Activated CD8-positive, alpha-beta memory T cell treated with anti-CD3 and anti-CD28 coated beads for 36 hours (primary cell): ENCODE measurements at regions not wholly inside any gene's neighbourhood (a gene's known extent, or its start where the extent isn't known, plus 50 kb on each side); places are given as distances from the start of the nearest gene placed in this dataset.

Source experiments
- CTCF ChIA-PET: fragments of 350-600 bp; sonication (Branson Sonifier 250); formaldehyde crosslinking; loops from one replicate; lab custom pipeline; 2021; ENCODE audit warnings: antibody characterized with exemption; lab: Charles Lee
- POLR2A ChIA-PET: fragments of 350-600 bp; sonication (Branson Sonifier 250); formaldehyde crosslinking; loops from one replicate; lab custom pipeline; 2021; ENCODE audit warnings: antibody characterized with exemption; lab: Charles Lee

GRCh38 chr18:75503615-75504014 lies 76.1 kb upstream of the SMIM21 start:
- POLR2A ChIA-PET: no interaction called here
- CTCF ChIA-PET: no interaction called here

- POLR2A ChIA-PET: no interaction called here
- CTCF ChIA-PET: no interaction called here
These were observed 74.8 kb upstream of the SMIM21 start for GRCh38 chr18:75502286-75502685.

GRCh38 chr18:75500545-75500944 lies 73.0 kb upstream of the SMIM21 start:
- POLR2A ChIA-PET: no interaction called here
- CTCF ChIA-PET: no interaction called here

- POLR2A ChIA-PET: no interaction called here
- CTCF ChIA-PET: interaction anchor here (1.2 kb wide), 1 partner anchor 18 kb away, joined by 3 read pairs; no protein-coding TSS in a partner anchor
These were observed 70.2 kb upstream of the SMIM21 start for GRCh38 chr18:75497576-75498235.

GRCh38 chr18:75496151-75496550 lies 68.6 kb upstream of the SMIM21 start:
- CTCF ChIA-PET: no interaction called here

GRCh38 chr18:75492852-75493251 lies 65.3 kb upstream of the SMIM21 start:
- CTCF ChIA-PET: no interaction called here

More at GRCh38 chr18:75496151-75496550, 68.6 kb upstream of the SMIM21 start:
- POLR2A ChIA-PET: no interaction called here

GRCh38 chr18:75491361-75491760 lies 63.9 kb upstream of the SMIM21 start:
- ChIA-PET CTCF (no interaction called here), POLR2A (no interaction called here)

More at GRCh38 chr18:75492852-75493251, 65.3 kb upstream of the SMIM21 start:
- POLR2A ChIA-PET: no interaction called here

- POLR2A ChIA-PET: no interaction called here
- CTCF ChIA-PET: no interaction called here
These were observed 62.1 kb upstream of the SMIM21 start for GRCh38 chr18:75489493-75490190.

GRCh38 chr18:75483662-75484061 lies 56.2 kb upstream of the SMIM21 start:
- CTCF ChIA-PET: interaction anchor here (0.7 kb wide), 1 partner anchor 8 kb away, joined by 3 read pairs; no protein-coding TSS in a partner anchor

GRCh38 chr18:75482880-75483279 lies 55.4 kb upstream of the SMIM21 start:
- CTCF ChIA-PET: no interaction called here
- POLR2A ChIA-PET: no interaction called here

More at GRCh38 chr18:75483662-75484061, 56.2 kb upstream of the SMIM21 start:
- POLR2A ChIA-PET: no interaction called here

- POLR2A ChIA-PET: no interaction called here
- CTCF ChIA-PET: interaction anchor here (0.9 kb wide), 1 partner anchor 583 kb away, joined by 3 read pairs; no protein-coding TSS in a partner anchor
These were observed 53.0 kb upstream of the SMIM21 start for GRCh38 chr18:75480487-75480886.

GRCh38 chr18:75478996-75479880 lies 51.7 kb upstream of the SMIM21 start:
- POLR2A ChIA-PET: no interaction called here
- CTCF ChIA-PET: interaction anchor here (0.8 to 0.9 kb wide), 2 partner anchors 19 to 582 kb away, joined by 3 read pairs; no protein-coding TSS in a partner anchor

GRCh38 chr18:75477900-75478299 lies 50.4 kb upstream of the SMIM21 start:
- CTCF ChIA-PET: no interaction called here
- POLR2A ChIA-PET: no interaction called here
